Trophoblast cell (in vitro differentiated cells and primary cell): ENCODE measurements at regions not wholly inside any gene's neighbourhood (a gene's known extent, or its start where the extent isn't known, plus 50 kb on each side); places are given as distances from the start of the nearest gene placed in this dataset.

Source experiments
- DNase-seq, 2 donors: peaks; one replicate each; pipeline ENCODE4 v3.0.0-alpha.2; 2016
- H2AFZ ChIP-seq: 2 replicates; pipeline ENCODE4 v1.6.1; 2013; ENCODE audit warnings: low read length, moderate library complexity, mild to moderate bottlenecking; ENCODE audit not compliant: insufficient read depth, poor library complexity
- H2AK5ac ChIP-seq: 2 replicates; pipeline ENCODE4 v1.6.1; 2013; ENCODE audit warnings: mild to moderate bottlenecking, low read length
- H2BK120ac ChIP-seq: 2 replicates; pipeline ENCODE4 v1.6.1; 2013; ENCODE audit warnings: low read length, mild to moderate bottlenecking, moderate library complexity; ENCODE audit not compliant: insufficient read depth, poor library complexity
- H2BK12ac ChIP-seq: 2 replicates; pipeline ENCODE4 v1.6.1; 2013; ENCODE audit warnings: mild to moderate bottlenecking, low read length, moderate library complexity
- H2BK5ac ChIP-seq: 2 replicates; pipeline ENCODE4 v1.6.1; 2013; ENCODE audit warnings: low read length, low read depth, moderate library complexity, mild to moderate bottlenecking; ENCODE audit not compliant: poor library complexity
- H3K14ac ChIP-seq: 2 replicates; pipeline ENCODE4 v1.6.1; 2013; ENCODE audit warnings: mild to moderate bottlenecking, low read length
- H3K18ac ChIP-seq: 2 replicates; pipeline ENCODE4 v1.6.1; 2013; ENCODE audit warnings: mild to moderate bottlenecking, low read length
- H3K23ac ChIP-seq: 2 replicates; pipeline ENCODE4 v1.6.1; 2013; ENCODE audit warnings: low read length
- H3K27ac ChIP-seq: 2 replicates; pipeline ENCODE4 v1.5.1; 2013; ENCODE audit warnings: low read depth, mild to moderate bottlenecking, inconsistent platforms, low read length, moderate library complexity
- H3K27me3 ChIP-seq: 2 replicates; pipeline ENCODE4 v1.6.1; 2013; ENCODE audit warnings: inconsistent platforms, mild to moderate bottlenecking, low read length, moderate library complexity; ENCODE audit not compliant: insufficient read depth
- H3K36me3 ChIP-seq, 2 experiments: 1 replicate in 1 of 2; 2 replicates in 1 of 2; pipeline ENCODE4 v1.6.1; 2013; ENCODE audit warnings: low read length in 2 of 2, mild to moderate bottlenecking in 2 of 2, moderate library complexity in 1 of 2; ENCODE audit not compliant: insufficient read depth in 2 of 2, control insufficient read depth in 1 of 2
- H3K4ac ChIP-seq: 2 replicates; pipeline ENCODE4 v1.6.1; 2013; ENCODE audit warnings: low read depth, mild to moderate bottlenecking, low read length, moderate library complexity
- H3K4me1 ChIP-seq, 2 experiments: 1 replicate in 1 of 2; 2 replicates in 1 of 2; pipeline ENCODE4 v1.6.1; 2013; ENCODE audit warnings: low read length in 2 of 2, mild to moderate bottlenecking in 2 of 2, moderate library complexity in 1 of 2; ENCODE audit not compliant: insufficient read depth in 2 of 2, control insufficient read depth in 1 of 2
- H3K4me2 ChIP-seq: 2 replicates; pipeline ENCODE4 v1.6.1; 2013; ENCODE audit warnings: inconsistent platforms, mild to moderate bottlenecking, low read length, moderate library complexity
- H3K4me3 ChIP-seq: 2 replicates; pipeline ENCODE4 v1.5.1; 2013; ENCODE audit warnings: mild to moderate bottlenecking, low read depth, low read length, inconsistent platforms
- H3K79me1 ChIP-seq: one replicate; pipeline ENCODE4 v1.6.1; 2013; ENCODE audit warnings: low read length
- H3K79me2 ChIP-seq: 2 replicates; pipeline ENCODE4 v1.6.1; 2013; ENCODE audit warnings: low read length, mild to moderate bottlenecking; ENCODE audit not compliant: control insufficient read depth, insufficient read depth, poor library complexity
- H3K9ac ChIP-seq: 2 replicates; pipeline ENCODE4 v1.6.1; 2013; ENCODE audit warnings: mild to moderate bottlenecking, low read length
- H3K9me3 ChIP-seq: 2 replicates; pipeline ENCODE4 v1.6.1; 2013; ENCODE audit warnings: low read depth, mild to moderate bottlenecking, control low read depth, inconsistent platforms, low read length; ENCODE audit not compliant: insufficient read depth
- H4K12ac ChIP-seq: 2 replicates; pipeline ENCODE4 v1.6.1; 2013; ENCODE audit warnings: low read depth, mild to moderate bottlenecking, low read length, moderate library complexity
- H4K8ac ChIP-seq: 2 replicates; pipeline ENCODE4 v1.6.1; 2013; ENCODE audit warnings: low read depth, mild to moderate bottlenecking, low read length, moderate library complexity
- H4K91ac ChIP-seq: one replicate; pipeline ENCODE4 v1.6.1; 2013; ENCODE audit warnings: low read depth, mild to moderate bottlenecking, low read length, moderate library complexity
- WGBS: extraction: QIAGEN DNeasy Blood & Tissue Kit; methylation state at CpG from one replicate; pipeline ENCODE4 v1.1.7; 2013; ENCODE audit warnings: missing lambda C conversion rate; ENCODE audit not compliant: insufficient read length, insufficient coverage; ENCODE audit errors: extremely low coverage; 5-methylcytosine and 5-hydroxymethylcytosine counted together

DNA sequence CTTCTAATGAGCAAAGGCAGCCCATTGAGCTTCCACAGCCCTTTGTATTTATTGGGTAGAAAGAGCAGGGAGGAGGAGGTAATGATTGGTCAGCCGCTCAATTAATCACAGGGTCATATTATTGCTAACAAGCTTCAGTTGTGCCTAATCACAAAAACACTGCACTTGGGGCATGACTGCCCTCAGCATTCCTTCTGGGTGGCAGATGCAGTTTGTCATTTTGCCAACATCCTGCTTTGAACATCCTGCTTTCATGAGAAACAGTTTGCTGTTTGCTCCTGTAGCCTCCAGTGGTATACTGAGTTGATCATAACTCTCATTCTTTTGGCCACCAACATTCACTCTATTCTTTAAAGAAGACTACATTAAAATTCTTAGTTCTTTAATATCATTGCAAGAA, 462.9 kb upstream of the MIS18BP1 start:
- H3K4me2 ChIP-seq, result no peak overlapping the region
- no peak overlapping the region for H4K91ac ChIP-seq
- H3K4ac ChIP-seq, result no peak overlapping the region
- no peaks in the 10 kb centered on the region for H3K79me1 ChIP-seq
- H3K23ac ChIP-seq, result no peak overlapping the region
- no peak overlapping the region for H3K4me3 ChIP-seq
- no peak for DNase-seq
- no peak overlapping the region for H3K18ac ChIP-seq
- no peak overlapping the region for H2BK12ac ChIP-seq
- H3K79me2 ChIP-seq, result no peaks in the 10 kb centered on the region
- H3K4me1 ChIP-seq, result no peaks in the 10 kb centered on the region
- H3K27me3 ChIP-seq, result no peaks in the 10 kb centered on the region
- H3K36me3 ChIP-seq, result no peaks in the 10 kb centered on the region
- H3K9me3 ChIP-seq, result no peaks in the 10 kb centered on the region
- no CpG with 5 or more reads among the region's 1 CpG for WGBS
- no peak overlapping the region for H4K12ac ChIP-seq
- no peak overlapping the region for H4K8ac ChIP-seq
- H3K14ac ChIP-seq, result no peak overlapping the region
- no peak overlapping the region for H2AFZ ChIP-seq
- no peak overlapping the region for H3K27ac ChIP-seq
- no peak overlapping the region for H2AK5ac ChIP-seq
- no peak overlapping the region for H3K9ac ChIP-seq
- H2BK120ac ChIP-seq, result no peak overlapping the region
- H2BK5ac ChIP-seq, result no peak overlapping the region

DNA sequence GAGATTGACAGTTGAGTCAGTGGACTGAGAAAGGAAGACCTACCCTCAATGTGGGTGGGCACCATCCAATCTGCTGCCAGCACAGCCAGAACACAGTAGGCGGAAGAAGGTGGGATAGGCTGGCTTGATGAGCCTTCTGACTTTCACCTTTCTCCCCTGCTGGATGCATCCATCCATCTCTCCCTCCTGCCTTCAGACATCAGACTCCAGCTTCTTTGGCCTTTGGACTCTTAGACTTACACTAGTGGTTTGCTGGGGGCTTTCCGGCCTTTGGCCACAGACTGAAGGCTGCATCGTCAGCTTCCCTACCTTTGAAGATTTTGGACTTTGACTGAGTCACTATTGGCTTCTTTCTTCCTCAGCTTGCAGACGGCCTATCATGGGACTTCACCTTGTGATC, 456.5 kb upstream of the MIS18BP1 start:
- Histone ChIP-seq H3K4me3 (no peak overlapping the region), H3K27me3 (no peaks in the 10 kb centered on the region), H3K18ac (no peak overlapping the region), H3K23ac (no peak overlapping the region), H3K4me1 (no peaks in the 10 kb centered on the region), H2BK5ac (no peak overlapping the region), H3K4me2 (no peak overlapping the region), H3K79me2 (no peaks in the 10 kb centered on the region), H3K9me3 (no peaks in the 10 kb centered on the region), H3K36me3 (no peaks in the 10 kb centered on the region), H3K27ac (no peak overlapping the region), H3K79me1 (no peaks in the 10 kb centered on the region), H2AK5ac (no peak overlapping the region), H3K9ac (no peak overlapping the region), H3K4ac (no peak overlapping the region), H2BK120ac (no peak overlapping the region), H4K91ac (no peak overlapping the region), H2AFZ (no peak overlapping the region), H3K14ac (no peak overlapping the region), H2BK12ac (no peak overlapping the region), H4K8ac (no peak overlapping the region), H4K12ac (no peak overlapping the region)
- DNase-seq, result no peak
- WGBS, result no CpG with 5 or more reads among the region's 4 CpGs

DNA sequence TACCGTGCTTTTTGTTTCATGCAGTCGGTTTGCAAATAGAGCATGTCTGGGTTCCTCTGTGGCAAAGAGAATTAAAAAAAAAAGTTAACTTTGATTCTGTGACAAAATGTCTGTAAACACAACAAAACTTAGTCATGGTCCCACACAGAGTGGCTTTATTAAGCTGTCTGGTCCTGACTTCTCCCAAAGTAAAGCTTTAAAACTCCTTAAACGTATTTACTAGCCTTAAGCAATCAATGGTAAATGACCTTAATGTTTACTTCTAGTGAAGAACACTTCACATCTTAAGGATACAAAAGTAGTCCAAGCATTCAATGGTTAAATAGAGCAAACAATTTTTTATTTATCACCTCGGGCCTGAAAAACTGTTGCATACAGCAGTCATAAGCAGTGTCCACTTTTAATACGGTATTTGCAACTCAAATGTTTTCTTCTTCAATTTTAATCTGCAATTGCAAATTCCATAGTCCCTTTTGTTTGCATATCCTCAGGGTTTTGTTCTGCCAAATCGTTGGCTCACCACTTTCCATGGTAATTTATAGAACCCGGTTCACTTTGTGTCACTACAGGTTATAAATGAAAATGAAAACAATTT, 453.0 kb upstream of the MIS18BP1 start:
- Histone ChIP-seq H3K79me2 (no peaks in the 10 kb centered on the region), H2BK5ac (no peak overlapping the region), H3K4me1 (no peaks in the 10 kb centered on the region), H2BK120ac (no peak overlapping the region), H3K14ac (no peak overlapping the region), H3K27ac (no peak overlapping the region), H3K4me2 (no peak overlapping the region), H4K12ac (no peak overlapping the region), H4K91ac (no peak overlapping the region), H3K9me3 (no peaks in the 10 kb centered on the region), H3K4ac (no peak overlapping the region), H3K9ac (no peak overlapping the region), H3K27me3 (no peaks in the 10 kb centered on the region), H2AK5ac (no peak overlapping the region), H2AFZ (no peak overlapping the region), H2BK12ac (no peak overlapping the region), H4K8ac (no peak overlapping the region), H3K36me3 (no peaks in the 10 kb centered on the region), H3K18ac (no peak overlapping the region), H3K4me3 (no peak overlapping the region), H3K23ac (no peak overlapping the region), H3K79me1 (no peaks in the 10 kb centered on the region)
- no CpG with 5 or more reads among the region's 7 CpGs for WGBS
- DNase-seq, result no peak

DNA sequence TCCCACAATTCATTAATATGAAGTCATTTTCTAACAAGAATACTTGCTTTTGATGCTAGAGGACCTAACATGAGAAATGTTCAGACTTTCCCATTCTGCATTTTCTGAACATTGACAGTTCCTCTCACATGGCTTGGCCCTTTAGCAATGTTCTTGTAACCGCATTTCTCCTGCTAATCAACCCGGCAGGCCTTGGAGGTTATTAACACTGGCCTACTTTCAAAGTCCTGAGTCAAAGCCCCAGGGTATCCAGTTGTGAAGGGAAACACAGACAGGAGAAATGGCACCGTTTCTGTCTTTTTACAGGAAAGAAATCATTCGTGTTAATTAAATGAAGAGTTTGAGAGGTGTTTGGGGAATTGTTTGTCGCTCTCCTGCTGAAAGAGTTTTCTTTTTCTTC, 446.5 kb upstream of the MIS18BP1 start:
- no peak for DNase-seq
- Histone ChIP-seq H3K9me3 (no peaks in the 10 kb centered on the region), H2AK5ac (no peak overlapping the region), H3K9ac (no peak overlapping the region), H3K4ac (no peak overlapping the region), H4K8ac (no peak overlapping the region), H3K4me3 (no peak overlapping the region), H3K79me2 (no peaks in the 10 kb centered on the region), H4K91ac (no peak overlapping the region), H3K36me3 (no peaks in the 10 kb centered on the region), H2BK12ac (no peak overlapping the region), H3K23ac (no peak overlapping the region), H2BK120ac (no peak overlapping the region), H2BK5ac (no peak overlapping the region), H3K4me2 (no peak overlapping the region), H3K14ac (no peak overlapping the region), H3K79me1 (no peaks in the 10 kb centered on the region), H3K27ac (no peak overlapping the region), H3K4me1 (no peaks in the 10 kb centered on the region), H3K27me3 (no peaks in the 10 kb centered on the region), H3K18ac (no peak overlapping the region), H4K12ac (no peak overlapping the region), H2AFZ (no peak overlapping the region)
- no CpG with 5 or more reads among the region's 5 CpGs for WGBS
